ENCODE measurements at regions not wholly inside any gene's neighbourhood (a gene's known extent, or its start where the extent isn't known, plus 50 kb on each side); places are given as distances from the start of the nearest gene placed in this dataset.

DNA sequence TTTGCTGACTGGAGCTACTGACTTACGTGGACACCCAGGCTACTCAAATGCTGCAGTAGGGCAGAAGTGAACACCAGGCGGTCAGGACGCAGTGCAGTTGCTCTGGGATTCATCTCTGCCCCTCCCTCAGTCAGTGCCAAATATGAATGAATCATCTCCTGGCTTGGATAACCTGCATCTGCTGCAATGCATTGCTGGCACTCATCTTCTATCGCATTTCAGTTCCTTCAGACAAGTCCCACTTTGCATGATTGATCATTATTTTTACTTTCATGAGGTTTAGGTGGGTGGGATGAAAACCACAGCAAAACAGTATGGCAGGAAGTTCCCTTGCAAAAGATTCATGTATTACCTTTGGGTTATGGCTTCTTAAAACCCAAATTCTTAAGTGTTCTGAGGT lies 224.6 kb upstream of the NRP1 start:
- H3K27me3 ChIP-seq (ENCODE audit: control insufficient read depth in 2 of 2, insufficient read depth in 2 of 2, low read length in 2 of 2): peaks cover 0 to 2% of the 10 kb centered on the region in 2 donors
- H3K27ac Mint-ChIP-seq: no peak overlapping the region
- no peak overlapping the region for H3K9ac ChIP-seq (ENCODE audit: insufficient read depth, low read length, poor library complexity, severe bottlenecking)
- no peaks in the 10 kb centered on the region for H4K20me1 ChIP-seq (ENCODE audit: insufficient read depth, low read length)
- no peaks in the 10 kb centered on the region for H3K36me3 ChIP-seq (replicated peaks in 1 of 2; ENCODE audit: control insufficient read depth in 1 of 2, insufficient read depth in 2 of 2, low read length in 2 of 2)
- H3K4me1 ChIP-seq (ENCODE audit: control insufficient read depth in 1 of 2, insufficient read depth in 2 of 2, low read length in 2 of 2): no peaks in the 10 kb centered on the region
- H3K27ac ChIP-seq (ENCODE audit: low read depth in 1 of 2, low read length in 2 of 2): no peak overlapping the region
- no peak overlapping the region for H2AFZ ChIP-seq (ENCODE audit: insufficient read depth, low read depth, low read length, poor library complexity, severe bottlenecking)
- H3K79me2 ChIP-seq (ENCODE audit: insufficient read depth, low read length): no peaks in the 10 kb centered on the region
- TF ChIP-seq, protein P1, sequence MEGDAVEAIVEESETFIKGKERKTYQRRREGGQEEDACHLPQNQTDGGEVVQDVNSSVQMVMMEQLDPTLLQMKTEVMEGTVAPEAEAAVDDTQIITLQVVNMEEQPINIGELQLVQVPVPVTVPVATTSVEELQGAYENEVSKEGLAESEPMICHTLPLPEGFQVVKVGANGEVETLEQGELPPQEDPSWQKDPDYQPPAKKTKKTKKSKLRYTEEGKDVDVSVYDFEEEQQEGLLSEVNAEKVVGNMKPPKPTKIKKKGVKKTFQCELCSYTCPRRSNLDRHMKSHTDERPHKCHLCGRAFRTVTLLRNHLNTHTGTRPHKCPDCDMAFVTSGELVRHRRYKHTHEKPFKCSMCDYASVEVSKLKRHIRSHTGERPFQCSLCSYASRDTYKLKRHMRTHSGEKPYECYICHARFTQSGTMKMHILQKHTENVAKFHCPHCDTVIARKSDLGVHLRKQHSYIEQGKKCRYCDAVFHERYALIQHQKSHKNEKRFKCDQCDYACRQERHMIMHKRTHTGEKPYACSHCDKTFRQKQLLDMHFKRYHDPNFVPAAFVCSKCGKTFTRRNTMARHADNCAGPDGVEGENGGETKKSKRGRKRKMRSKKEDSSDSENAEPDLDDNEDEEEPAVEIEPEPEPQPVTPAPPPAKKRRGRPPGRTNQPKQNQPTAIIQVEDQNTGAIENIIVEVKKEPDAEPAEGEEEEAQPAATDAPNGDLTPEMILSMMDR (IDR thresholded peaks at IDR 0.05): no peak
- DNase-seq: no peak
- whole genome bisulfite sequencing (ENCODE audit: insufficient coverage): 96% methylated on average over 3 of the region's 4 CpGs
- no peak overlapping the region for H3K4me3 ChIP-seq (replicated peaks in 1 of 3; ENCODE audit: low read depth in 2 of 3, low read length in 3 of 3)
- peaks cover 0 to 6% (median 0%) of the 10 kb centered on the region in 7 donors for H3K9me3 Mint-ChIP-seq
- H3K27me3 Mint-ChIP-seq (ENCODE audit: low read depth in 3 of 3): peaks cover 15 to 31% (median 15%) of the 10 kb centered on the region in 3 donors
- intact Hi-C loops (cut with micrococcal nuclease): no loop called here
- H3K4me3 Mint-ChIP-seq: no peak overlapping the region
- no peaks in the 10 kb centered on the region for H3K9me3 ChIP-seq (replicated peaks in 1 of 2; ENCODE audit: control insufficient read depth in 1 of 2, insufficient read depth in 1 of 2, low read length in 2 of 2)
- H3K4me2 ChIP-seq (replicated peaks; ENCODE audit: extremely low read depth, low read length, poor library complexity, severe bottlenecking): no peak overlapping the region
- no peaks in the 10 kb centered on the region for H3K4me1 Mint-ChIP-seq
- H3K36me3 Mint-ChIP-seq: no peaks in the 10 kb centered on the region

DNA sequence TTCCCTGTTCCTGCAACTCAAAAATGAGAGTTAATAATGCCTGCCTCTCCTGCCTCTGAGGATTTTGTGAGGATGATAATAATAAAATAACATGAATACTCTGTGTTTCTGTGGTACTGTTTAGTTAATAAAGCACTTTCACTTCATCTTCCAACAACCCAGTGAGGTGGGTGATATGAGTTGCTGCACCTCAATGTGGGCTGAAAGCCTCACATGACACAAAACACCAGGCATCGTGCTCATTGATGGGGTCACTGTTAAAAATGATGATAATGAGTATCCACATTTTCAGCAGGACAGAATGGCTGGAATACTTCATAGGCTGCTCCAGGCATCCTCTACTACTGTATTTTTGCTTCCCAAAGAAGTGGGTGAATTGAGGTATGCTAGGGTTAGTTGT lies 222.8 kb upstream of the NRP1 start:
- no peaks in the 10 kb centered on the region for H3K79me2 ChIP-seq (ENCODE audit: insufficient read depth, low read length)
- no peaks in the 10 kb centered on the region for H3K36me3 ChIP-seq (replicated peaks in 1 of 2; ENCODE audit: control insufficient read depth in 1 of 2, insufficient read depth in 2 of 2, low read length in 2 of 2)
- no peak overlapping the region for H3K9ac ChIP-seq (ENCODE audit: insufficient read depth, low read length, poor library complexity, severe bottlenecking)
- no peaks in the 10 kb centered on the region for H3K4me1 ChIP-seq (ENCODE audit: control insufficient read depth in 1 of 2, insufficient read depth in 2 of 2, low read length in 2 of 2)
- no peaks in the 10 kb centered on the region for H3K9me3 ChIP-seq (replicated peaks in 1 of 2; ENCODE audit: control insufficient read depth in 1 of 2, insufficient read depth in 1 of 2, low read length in 2 of 2)
- H3K27me3 ChIP-seq (ENCODE audit: control insufficient read depth in 2 of 2, insufficient read depth in 2 of 2, low read length in 2 of 2): peaks cover 0 to 2% of the 10 kb centered on the region in 2 donors
- TF ChIP-seq, protein P1 (IDR thresholded peaks at IDR 0.05): no peak
- Mint-ChIP-seq H3K9me3 (peaks cover 0 to 7% (median 0%) of the 10 kb centered on the region in 7 donors), H3K27ac (no peak overlapping the region), H3K4me3 (no peak overlapping the region), H3K27me3 (ENCODE audit: low read depth in 3 of 3) (peaks cover 17 to 32% (median 17%) of the 10 kb centered on the region in 3 donors), H3K4me1 (no peaks in the 10 kb centered on the region), H3K36me3 (no peaks in the 10 kb centered on the region)
- intact Hi-C loops (cut with micrococcal nuclease): no loop called here
- no peak for DNase-seq
- H3K4me2 ChIP-seq (replicated peaks; ENCODE audit: extremely low read depth, low read length, poor library complexity, severe bottlenecking): no peak overlapping the region
- no peak overlapping the region for H3K27ac ChIP-seq (ENCODE audit: low read depth in 1 of 2, low read length in 2 of 2)
- no peak overlapping the region for H2AFZ ChIP-seq (ENCODE audit: insufficient read depth, low read depth, low read length, poor library complexity, severe bottlenecking)
- H3K4me3 ChIP-seq (replicated peaks in 1 of 3; ENCODE audit: low read depth in 2 of 3, low read length in 3 of 3): no peak overlapping the region
- no peaks in the 10 kb centered on the region for H4K20me1 ChIP-seq (ENCODE audit: insufficient read depth, low read length)
- WGBS (ENCODE audit: insufficient coverage): no CpG with 5 or more reads among the region's 1 CpG

Measured in CD14-positive monocyte (primary cell).